MM.1S (cell line): ENCODE measurements at regions not wholly inside any gene's neighbourhood (a gene's known extent, or its start where the extent isn't known, plus 50 kb on each side); places are given as distances from the start of the nearest gene placed in this dataset.

ENCODE experiments used
- DNase-seq: peaks from one replicate; pipeline ENCODE4 v3.0.0-alpha.2; 2015
- H2AFZ ChIP-seq: fragments of 300-600 bp; sonication (generic); 2 replicates; pipeline ENCODE4 v1.6.0; 2016; ENCODE audit warnings: antibody characterized with exemption, low read length
- H3F3A ChIP-seq: fragments of 300-600 bp; sonication (generic); 2 replicates; pipeline ENCODE4 v1.6.1; 2016; ENCODE audit warnings: mild to moderate bottlenecking, antibody characterized with exemption, low read length, moderate library complexity, mixed read lengths; ENCODE audit not compliant: insufficient read depth
- H3K27ac ChIP-seq: fragments of 300-600 bp; sonication (generic); 2 replicates; pipeline ENCODE4 v1.5.1; 2016; ENCODE audit warnings: mild to moderate bottlenecking, low read length
- H3K27me3 ChIP-seq: fragments of 300-600 bp; sonication (generic); replicated peaks from 2 replicates; pipeline ENCODE4 v1.6.0; 2016; ENCODE audit warnings: low read length; ENCODE audit not compliant: insufficient read depth
- H3K36me3 ChIP-seq: fragments of 300-600 bp; sonication (generic); replicated peaks from 2 replicates; pipeline ENCODE4 v1.6.1; 2016; ENCODE audit warnings: mild to moderate bottlenecking, low read length, mixed read lengths; ENCODE audit not compliant: insufficient read depth
- H3K4me1 ChIP-seq: fragments of 300-600 bp; sonication (generic); 2 replicates; pipeline ENCODE4 v1.6.1; 2016; ENCODE audit warnings: low read length, mixed read lengths
- H3K4me2 ChIP-seq: fragments of 300-600 bp; sonication (generic); 2 replicates; pipeline ENCODE4 v1.6.0; 2016; ENCODE audit warnings: low read depth, low read length
- H3K4me3 ChIP-seq: fragments of 300-600 bp; sonication (generic); 2 replicates; pipeline ENCODE4 v1.5.1; 2016; ENCODE audit warnings: low read length, mixed read lengths
- H3K79me2 ChIP-seq: fragments of 300-600 bp; sonication (generic); 2 replicates; pipeline ENCODE4 v1.6.1; 2016; ENCODE audit warnings: mixed run types, low read length, mixed read lengths
- H3K9ac ChIP-seq: fragments of 300-600 bp; sonication (generic); 2 replicates; pipeline ENCODE4 v1.6.1; 2016; ENCODE audit warnings: low read length, mixed read lengths
- H3K9me2 ChIP-seq: fragments of 300-600 bp; sonication (generic); replicated peaks from 2 replicates; pipeline ENCODE4 v1.6.1; 2016; ENCODE audit warnings: mild to moderate bottlenecking, low read length, mixed read lengths; ENCODE audit not compliant: insufficient read depth
- H3K9me3 ChIP-seq: fragments of 300-600 bp; sonication (generic); replicated peaks from 2 replicates; pipeline ENCODE4 v1.6.1; 2016; ENCODE audit warnings: mild to moderate bottlenecking, low read length, mixed read lengths; ENCODE audit not compliant: insufficient read depth
- H4K20me1 ChIP-seq: fragments of 300-600 bp; sonication (generic); 2 replicates; pipeline ENCODE4 v1.6.1; 2016; ENCODE audit warnings: mild to moderate bottlenecking, low read length, moderate library complexity, mixed read lengths; ENCODE audit not compliant: insufficient read depth
- CTCF ChIP-seq: fragments of 300-600 bp; sonication (generic); IDR thresholded peaks from 2 replicates; pipeline ENCODE4 v1.5.1; 2016; ENCODE audit warnings: antibody characterized with exemption, low read length, mixed read lengths
- EZH2 ChIP-seq: fragments of 300-600 bp; sonication (generic); optimal IDR thresholded peaks from 2 replicates; pipeline ENCODE3; 2017; ENCODE audit warnings: low read depth, mild to moderate bottlenecking, antibody characterized with exemption, low read length, mixed read lengths
- EZH2phosphoT487 ChIP-seq: fragments of 300-600 bp; sonication (generic); IDR thresholded peaks from 2 replicates; pipeline ENCODE4 v1.6.1; 2018; ENCODE audit warnings: antibody characterized with exemption, low read length

GRCh38 chr7:145065473-145065872 is 229.6 kb upstream of the TPK1 start:
- H3K9me3 ChIP-seq = no peaks in the 10 kb centered on the region
- H3K4me3 ChIP-seq = no peak overlapping the region

GRCh38 chr7:145064114-145064513 is 228.3 kb upstream of the TPK1 start:
- Histone ChIP-seq H3K27me3 (no peaks in the 10 kb centered on the region), H3K27ac (no peak overlapping the region), H3K36me3 (no peaks in the 10 kb centered on the region), H3K9me3 (no peaks in the 10 kb centered on the region), H3K79me2 (no peaks in the 10 kb centered on the region), H3K9ac (no peak overlapping the region), H3K9me2 (no peaks in the 10 kb centered on the region), H2AFZ (no peak overlapping the region), H3K4me3 (no peak overlapping the region), H3K4me1 (no peaks in the 10 kb centered on the region), H3K4me2 (no peak overlapping the region), H3F3A (no peaks in the 10 kb centered on the region), H4K20me1 (no peaks in the 10 kb centered on the region)
- DNase-seq = no peak
- TF ChIP-seq EZH2phosphoT487 (no peak), EZH2 (no peak), CTCF (no peak)

More at GRCh38 chr7:145065473-145065872, 229.6 kb upstream of the TPK1 start:
- H3K9me2 ChIP-seq = no peaks in the 10 kb centered on the region
- no peak overlapping the region for H3K9ac ChIP-seq
- H3K27me3 ChIP-seq = no peaks in the 10 kb centered on the region
- H2AFZ ChIP-seq = no peak overlapping the region
- H3K36me3 ChIP-seq = no peaks in the 10 kb centered on the region
- H3F3A ChIP-seq = no peaks in the 10 kb centered on the region
- H3K27ac ChIP-seq = no peak overlapping the region
- H4K20me1 ChIP-seq = no peaks in the 10 kb centered on the region
- H3K4me2 ChIP-seq = no peak overlapping the region
- H3K79me2 ChIP-seq = no peaks in the 10 kb centered on the region
- DNase-seq = no peak
- H3K4me1 ChIP-seq = no peaks in the 10 kb centered on the region
- TF ChIP-seq EZH2phosphoT487 (no peak), CTCF (no peak), EZH2 (no peak)

GRCh38 chr7:145053781-145054180 is 217.9 kb upstream of the TPK1 start:
- no peak overlapping the region for H3K4me3 ChIP-seq
- H3K9ac ChIP-seq = no peak overlapping the region
- H3K79me2 ChIP-seq = no peaks in the 10 kb centered on the region
- no peak for DNase-seq
- no peak overlapping the region for H2AFZ ChIP-seq
- no peaks in the 10 kb centered on the region for H3K36me3 ChIP-seq
- no peaks in the 10 kb centered on the region for H4K20me1 ChIP-seq
- H3K4me2 ChIP-seq = no peak overlapping the region
- TF ChIP-seq CTCF = no peak
- no peak for TF ChIP-seq EZH2phosphoT487
- TF ChIP-seq EZH2 = no peak
- no peaks in the 10 kb centered on the region for H3F3A ChIP-seq
- no peaks in the 10 kb centered on the region for H3K4me1 ChIP-seq
- H3K9me3 ChIP-seq = no peaks in the 10 kb centered on the region
- H3K27ac ChIP-seq = no peak overlapping the region
- no peaks in the 10 kb centered on the region for H3K9me2 ChIP-seq
- no peaks in the 10 kb centered on the region for H3K27me3 ChIP-seq
